DND-41 (cell line): ENCODE measurements at regions not wholly inside any gene's neighbourhood (a gene's known extent, or its start where the extent isn't known, plus 50 kb on each side); places are given as distances from the start of the nearest gene placed in this dataset.

Experiments used
- EZH2 ChIP-seq: IDR thresholded peaks from 3 replicates; pipeline ENCODE4 v1.6.1; 2012; ENCODE audit warnings: borderline replicate concordance, low read depth, mild to moderate bottlenecking, moderate library complexity, low read length, inconsistent platforms; ENCODE audit not compliant: severe bottlenecking
- TF ChIP-seq, protein P1 (sequence below): IDR thresholded peaks from 2 replicates; pipeline ENCODE4 v1.5.1; 2012; ENCODE audit warnings: borderline replicate concordance, low read length, moderate library complexity, mild to moderate bottlenecking; ENCODE audit not compliant: poor library complexity, severe bottlenecking; ENCODE audit errors: extremely low read depth

DNA sequence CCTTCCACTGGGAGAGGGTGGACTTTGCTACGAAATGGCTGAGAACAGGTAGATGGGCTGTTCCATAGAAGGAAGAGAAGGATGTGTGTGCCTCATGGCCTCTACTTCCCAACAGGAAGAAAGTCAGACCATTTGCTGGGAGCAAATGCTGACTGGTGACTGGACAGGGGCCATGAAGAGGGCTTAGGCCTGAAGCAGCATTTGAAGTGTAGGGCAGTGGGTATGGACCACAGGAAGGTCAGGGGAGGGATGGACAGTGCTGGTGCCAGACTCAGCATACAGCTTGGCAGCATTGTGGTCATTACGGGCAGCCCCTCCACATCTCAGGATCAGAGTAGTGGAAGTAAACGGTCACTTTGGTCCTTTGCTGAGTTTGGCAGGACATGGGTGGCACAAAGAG lies 275.7 kb downstream of the MATN1 start:
- TF ChIP-seq, protein P1, sequence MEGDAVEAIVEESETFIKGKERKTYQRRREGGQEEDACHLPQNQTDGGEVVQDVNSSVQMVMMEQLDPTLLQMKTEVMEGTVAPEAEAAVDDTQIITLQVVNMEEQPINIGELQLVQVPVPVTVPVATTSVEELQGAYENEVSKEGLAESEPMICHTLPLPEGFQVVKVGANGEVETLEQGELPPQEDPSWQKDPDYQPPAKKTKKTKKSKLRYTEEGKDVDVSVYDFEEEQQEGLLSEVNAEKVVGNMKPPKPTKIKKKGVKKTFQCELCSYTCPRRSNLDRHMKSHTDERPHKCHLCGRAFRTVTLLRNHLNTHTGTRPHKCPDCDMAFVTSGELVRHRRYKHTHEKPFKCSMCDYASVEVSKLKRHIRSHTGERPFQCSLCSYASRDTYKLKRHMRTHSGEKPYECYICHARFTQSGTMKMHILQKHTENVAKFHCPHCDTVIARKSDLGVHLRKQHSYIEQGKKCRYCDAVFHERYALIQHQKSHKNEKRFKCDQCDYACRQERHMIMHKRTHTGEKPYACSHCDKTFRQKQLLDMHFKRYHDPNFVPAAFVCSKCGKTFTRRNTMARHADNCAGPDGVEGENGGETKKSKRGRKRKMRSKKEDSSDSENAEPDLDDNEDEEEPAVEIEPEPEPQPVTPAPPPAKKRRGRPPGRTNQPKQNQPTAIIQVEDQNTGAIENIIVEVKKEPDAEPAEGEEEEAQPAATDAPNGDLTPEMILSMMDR: no peak
- TF ChIP-seq EZH2: no peak
